ENCODE measurements at regions not wholly inside any gene's neighbourhood (a gene's known extent, or its start where the extent isn't known, plus 50 kb on each side); places are given as distances from the start of the nearest gene placed in this dataset.

DNA sequence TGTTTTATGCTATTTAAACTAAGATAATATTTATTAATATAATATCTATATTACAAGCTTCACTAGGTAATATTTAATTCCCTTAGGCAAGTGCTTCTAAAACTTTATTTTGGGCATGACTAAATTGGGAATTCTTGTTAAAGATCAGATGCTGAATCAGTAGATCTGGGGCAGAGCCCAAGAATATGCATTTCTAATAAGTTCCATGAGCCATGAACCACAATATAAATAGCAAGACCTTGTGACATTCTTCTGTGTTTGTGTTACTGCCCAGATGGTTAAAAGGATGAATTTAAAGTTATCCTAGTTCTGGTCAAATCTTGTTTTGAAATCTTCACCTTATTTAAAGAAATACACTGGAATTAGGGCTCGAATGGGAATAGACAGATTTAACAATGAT lies 258.4 kb upstream of the CACNA2D1 start:
- Histone ChIP-seq H3K4me3 (no peak overlapping the region), H3K4me1 (peaks cover 4% of the 10 kb centered on the region), H3K36me3 (no peaks in the 10 kb centered on the region), H3K27me3 (ENCODE audit: low read depth) (no peaks in the 10 kb centered on the region), H3K27ac (replicated peaks) (no peak overlapping the region), H3K9me3 (replicated peaks) (peaks cover 3% of the 10 kb centered on the region)
- no peak for DNase-seq
- TF ChIP-seq, protein P1, sequence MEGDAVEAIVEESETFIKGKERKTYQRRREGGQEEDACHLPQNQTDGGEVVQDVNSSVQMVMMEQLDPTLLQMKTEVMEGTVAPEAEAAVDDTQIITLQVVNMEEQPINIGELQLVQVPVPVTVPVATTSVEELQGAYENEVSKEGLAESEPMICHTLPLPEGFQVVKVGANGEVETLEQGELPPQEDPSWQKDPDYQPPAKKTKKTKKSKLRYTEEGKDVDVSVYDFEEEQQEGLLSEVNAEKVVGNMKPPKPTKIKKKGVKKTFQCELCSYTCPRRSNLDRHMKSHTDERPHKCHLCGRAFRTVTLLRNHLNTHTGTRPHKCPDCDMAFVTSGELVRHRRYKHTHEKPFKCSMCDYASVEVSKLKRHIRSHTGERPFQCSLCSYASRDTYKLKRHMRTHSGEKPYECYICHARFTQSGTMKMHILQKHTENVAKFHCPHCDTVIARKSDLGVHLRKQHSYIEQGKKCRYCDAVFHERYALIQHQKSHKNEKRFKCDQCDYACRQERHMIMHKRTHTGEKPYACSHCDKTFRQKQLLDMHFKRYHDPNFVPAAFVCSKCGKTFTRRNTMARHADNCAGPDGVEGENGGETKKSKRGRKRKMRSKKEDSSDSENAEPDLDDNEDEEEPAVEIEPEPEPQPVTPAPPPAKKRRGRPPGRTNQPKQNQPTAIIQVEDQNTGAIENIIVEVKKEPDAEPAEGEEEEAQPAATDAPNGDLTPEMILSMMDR (IDR thresholded peaks at IDR 0.05; ENCODE audit: borderline replicate concordance): no peak
- intact Hi-C loops (cut with micrococcal nuclease): no loop called here

DNA sequence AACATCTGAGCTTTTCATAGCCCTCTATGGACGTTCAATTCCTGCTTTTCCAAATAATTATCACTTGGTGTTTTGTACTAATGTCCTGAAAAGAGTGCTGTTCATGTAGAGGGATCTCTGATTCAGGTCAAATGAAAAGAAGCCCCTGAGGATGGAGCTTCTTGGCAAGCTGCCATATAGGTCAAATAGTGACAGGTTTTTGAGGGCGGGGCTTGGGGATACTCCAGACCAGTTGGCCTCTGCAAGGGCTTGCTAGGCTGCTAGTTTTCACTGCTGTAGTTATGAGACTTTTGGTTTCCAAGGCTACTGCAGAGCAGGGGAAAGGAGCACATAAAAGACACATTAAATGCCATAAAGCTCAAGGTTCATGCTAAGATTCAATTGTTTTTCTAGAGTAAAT lies 257.2 kb upstream of the CACNA2D1 start:
- Histone ChIP-seq H3K9me3 (replicated peaks) (peaks cover 3% of the 10 kb centered on the region), H3K4me1 (peaks cover 4% of the 10 kb centered on the region), H3K27ac (replicated peaks) (no peak overlapping the region), H3K27me3 (ENCODE audit: low read depth) (no peaks in the 10 kb centered on the region), H3K36me3 (no peaks in the 10 kb centered on the region), H3K4me3 (no peak overlapping the region)
- TF ChIP-seq, protein P1 (IDR thresholded peaks at IDR 0.05; ENCODE audit: borderline replicate concordance): no peak
- intact Hi-C loops (cut with micrococcal nuclease): no loop called here
- DNase-seq: no peak

DNA sequence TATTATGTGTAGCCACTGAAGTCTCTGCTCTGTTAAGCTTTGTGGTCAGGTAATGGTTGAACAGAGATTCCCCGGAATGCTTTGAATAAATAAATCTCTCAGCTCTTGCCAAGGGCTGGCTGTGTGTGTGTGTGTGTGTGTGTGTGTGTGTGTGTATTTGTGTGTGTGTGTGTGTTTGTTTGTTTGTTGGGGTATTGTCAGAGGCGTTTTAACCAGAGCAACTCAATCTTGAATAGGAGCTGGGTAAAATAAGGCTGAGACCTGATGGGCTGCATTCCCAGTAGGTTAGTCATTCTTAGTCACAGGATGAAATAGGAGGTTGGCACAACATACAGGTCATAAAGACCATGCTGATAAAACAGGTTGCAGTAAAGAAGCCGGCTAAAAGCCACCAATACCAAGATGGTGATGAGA lies 256.2 kb upstream of the CACNA2D1 start:
- Histone ChIP-seq H3K4me1 (peaks cover 4% of the 10 kb centered on the region), H3K4me3 (no peak overlapping the region), H3K27me3 (ENCODE audit: low read depth) (no peaks in the 10 kb centered on the region), H3K36me3 (no peaks in the 10 kb centered on the region), H3K27ac (replicated peaks) (no peak overlapping the region), H3K9me3 (replicated peaks) (peaks cover 3% of the 10 kb centered on the region)
- TF ChIP-seq, protein P1 (IDR thresholded peaks at IDR 0.05; ENCODE audit: borderline replicate concordance): no peak
- intact Hi-C loops (cut with micrococcal nuclease): no loop called here
- no peak for DNase-seq

DNA sequence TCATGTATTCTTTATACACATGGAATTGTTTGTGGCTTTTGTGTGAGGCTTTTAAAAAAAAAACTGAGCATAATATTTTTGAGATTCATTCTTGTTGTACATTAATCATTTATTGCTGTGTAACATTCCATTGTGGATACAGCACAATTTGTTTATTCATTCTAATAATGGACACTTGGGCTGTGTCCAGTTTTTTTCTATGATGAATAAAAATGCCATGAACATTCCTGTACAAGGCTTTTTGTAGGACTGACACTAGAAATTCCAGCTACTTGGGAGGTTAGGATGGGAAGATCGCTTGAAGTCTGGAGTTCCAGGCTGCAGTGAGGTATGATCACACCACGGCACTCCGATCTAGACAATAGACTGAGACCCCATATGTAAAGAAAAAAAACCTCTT lies 254.3 kb upstream of the CACNA2D1 start:
- TF ChIP-seq, protein P1 (IDR thresholded peaks at IDR 0.05; ENCODE audit: borderline replicate concordance): no peak
- Histone ChIP-seq H3K9me3 (replicated peaks) (peaks cover 3% of the 10 kb centered on the region), H3K4me3 (no peak overlapping the region), H3K36me3 (no peaks in the 10 kb centered on the region), H3K27ac (replicated peaks) (no peak overlapping the region), H3K27me3 (ENCODE audit: low read depth) (no peaks in the 10 kb centered on the region), H3K4me1 (no peaks in the 10 kb centered on the region)
- DNase-seq: no peak
- intact Hi-C loops (cut with micrococcal nuclease): no loop called here

DNA sequence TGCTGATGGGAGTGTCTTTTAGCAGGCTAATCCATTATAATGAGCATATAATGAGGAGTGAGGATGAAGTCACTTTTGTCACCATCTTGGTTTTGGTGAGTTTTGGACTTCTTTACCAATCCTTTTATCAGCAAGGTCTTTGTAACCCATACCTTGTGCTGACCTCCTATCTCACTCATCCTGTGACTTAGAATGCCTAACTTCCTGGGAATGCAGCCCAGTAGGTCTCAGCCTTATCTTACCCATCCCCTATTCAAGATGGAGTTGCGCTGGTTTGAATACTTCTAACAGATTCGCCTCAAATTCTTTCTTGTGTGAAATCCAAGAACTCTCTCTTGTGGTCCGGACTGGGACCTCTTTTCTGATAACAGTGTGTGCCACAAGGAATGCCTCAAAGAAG lies 253.1 kb upstream of the CACNA2D1 start:
- intact Hi-C loops (cut with micrococcal nuclease): no loop called here
- no peaks in the 10 kb centered on the region for H3K36me3 ChIP-seq

More for the DNA sequence above, 253.1 kb upstream of the CACNA2D1 start:
- Histone ChIP-seq H3K4me1 (no peaks in the 10 kb centered on the region), H3K4me3 (no peak overlapping the region), H3K27ac (replicated peaks) (no peak overlapping the region), H3K27me3 (ENCODE audit: low read depth) (no peaks in the 10 kb centered on the region), H3K9me3 (replicated peaks) (peaks cover 3% of the 10 kb centered on the region)
- TF ChIP-seq, protein P1 (IDR thresholded peaks at IDR 0.05; ENCODE audit: borderline replicate concordance): no peak
- DNase-seq: no peak
